B cell (primary cell): ENCODE measurements at regions not wholly inside any gene's neighbourhood (a gene's known extent, or its start where the extent isn't known, plus 50 kb on each side); places are given as distances from the start of the nearest gene placed in this dataset.

ENCODE experiments used
- ATAC-seq: fragments of 200-7000 bp; cut with Tn5 transposase; one replicate; pipeline ENCODE4 v1.10.0; 2021; ENCODE audit warnings: low read depth, mild to moderate bottlenecking, moderate number of reproducible peaks, moderate library complexity
- CTCF ChIA-PET: fragments of 350-600 bp; sonication (Branson Sonifier 250); formaldehyde crosslinking; loops from one replicate; lab custom pipeline; 2021; ENCODE audit warnings: antibody characterized with exemption, inconsistent platforms; lab: Charles Lee
- POLR2A ChIA-PET: fragments of 350-600 bp; sonication (Branson Sonifier 250); formaldehyde crosslinking; loops from one replicate; lab custom pipeline; 2021; ENCODE audit warnings: antibody characterized with exemption; lab: Charles Lee
- DNase-seq: peaks from one replicate; pipeline ENCODE4 v3.0.0; 2013
- H2AFZ ChIP-seq: 2 replicates; pipeline ENCODE4 v1.6.1; 2012; ENCODE audit warnings: mild to moderate bottlenecking, low read depth, low read length; ENCODE audit not compliant: insufficient read depth, poor library complexity, severe bottlenecking
- H3K27ac ChIP-seq, 2 donors: 1 replicate in 1 of 2; 2 replicates in 1 of 2; pipeline ENCODE4 v1.5.1; 2012 to 2013; ENCODE audit warnings: low read length in 2 of 2, mild to moderate bottlenecking in 2 of 2, moderate library complexity in 1 of 2
- H3K27me3 ChIP-seq, 4 experiments: fragments of 200-600 bp in 1 of 4; sonication (generic) in 1 of 4; replicated peaks in 1 of 4; 1 replicate in 2 of 4; 2 replicates in 2 of 4; pipeline versions ENCODE4 v1.6.1 to v1.7.0; 2013 to 2016; ENCODE audit warnings: low read length in 3 of 4, mild to moderate bottlenecking in 2 of 4, mixed read lengths in 1 of 4, moderate library complexity in 1 of 4; ENCODE audit not compliant: insufficient read depth in 4 of 4, control insufficient read depth in 3 of 4; ENCODE audit errors: control extremely low read depth in 1 of 4
- H3K36me3 ChIP-seq, 2 experiments: replicated peaks in 1 of 2; 1 replicate in 1 of 2; 2 replicates in 1 of 2; pipeline versions ENCODE4 v1.6.1 to v1.7.1; 2013; ENCODE audit warnings: low read length in 1 of 2; ENCODE audit not compliant: insufficient read depth in 2 of 2, control insufficient read depth in 1 of 2; ENCODE audit errors: control extremely low read depth in 1 of 2, extremely low read depth in 1 of 2
- H3K4me1 ChIP-seq, 2 donors: fragments of 200-600 bp in 1 of 2; sonication (generic) in 1 of 2; 1 replicate in 1 of 2; 2 replicates in 1 of 2; pipeline versions ENCODE4 v1.5.1 to v1.6.1; 2013 to 2017; ENCODE audit warnings: low read length in 2 of 2; ENCODE audit not compliant: control insufficient read depth in 2 of 2, insufficient read depth in 2 of 2
- H3K4me2 ChIP-seq: replicated peaks from 2 replicates; pipeline ENCODE3; 2012; ENCODE audit warnings: mild to moderate bottlenecking, low read depth, low read length; ENCODE audit not compliant: poor library complexity, severe bottlenecking
- H3K4me3 ChIP-seq, 5 experiments: fragments of 200-600 bp in 1 of 5; sonication (generic) in 1 of 5; 1 replicate in 3 of 5; 2 replicates in 2 of 5; pipeline versions ENCODE4 v1.5.1 to v1.7.0; 2011 to 2016; ENCODE audit warnings: low read length in 4 of 5, mild to moderate bottlenecking in 4 of 5, low read depth in 2 of 5, control low read depth in 1 of 5, moderate library complexity in 1 of 5; ENCODE audit not compliant: insufficient read depth in 1 of 5; ENCODE audit errors: control extremely low read depth in 1 of 5, extremely low read depth in 1 of 5
- H3K79me2 ChIP-seq: fragments of 200-600 bp; sonication (generic); one replicate; pipeline ENCODE4 v1.6.0; 2016; ENCODE audit warnings: low read length; ENCODE audit not compliant: control insufficient read depth, insufficient read depth
- H3K9ac ChIP-seq: fragments of 200-600 bp; sonication (generic); 2 replicates; pipeline ENCODE4 v1.6.1; 2017; ENCODE audit warnings: mild to moderate bottlenecking, low read length, moderate library complexity
- H3K9me3 ChIP-seq, 3 donors: one replicate each; pipeline versions ENCODE4 v1.6.1 to v1.7.1; 2013; ENCODE audit warnings: low read length in 2 of 3; ENCODE audit not compliant: control insufficient read depth in 2 of 3, insufficient read depth in 1 of 3; ENCODE audit errors: control extremely low read depth in 1 of 3
- H4K20me1 ChIP-seq: 2 replicates; pipeline ENCODE4 v1.6.0; 2012; ENCODE audit warnings: mild to moderate bottlenecking, low read length; ENCODE audit not compliant: insufficient read depth, control insufficient read depth, poor library complexity, severe bottlenecking
- H3K27ac Mint-ChIP-seq: one replicate; pipeline ENCODE4 v1.8.0; 2021; ENCODE audit warnings: mixed read lengths
- H3K27me3 Mint-ChIP-seq: one replicate; pipeline ENCODE4 v1.8.0; 2021; ENCODE audit warnings: mixed read lengths
- H3K4me1 Mint-ChIP-seq: one replicate; pipeline ENCODE4 v1.8.0; 2021; ENCODE audit warnings: mixed read lengths
- H3K4me3 Mint-ChIP-seq: one replicate; pipeline ENCODE4 v1.8.0; 2021; ENCODE audit warnings: mixed read lengths
- H3K9me3 Mint-ChIP-seq: one replicate; pipeline ENCODE4 v1.8.0; 2022; ENCODE audit warnings: mixed read lengths; ENCODE audit not compliant: insufficient read depth
- CTCF ChIP-seq: fragments of 200-600 bp; IDR thresholded peaks from one replicate; pipeline ENCODE4 v1.8.0; 2022; ENCODE audit warnings: antibody characterized with exemption, mild to moderate bottlenecking
- EZH2 ChIP-seq: IDR thresholded peaks from 2 replicates; pipeline ENCODE4 v1.6.1; 2012; ENCODE audit warnings: borderline replicate concordance, low read depth, mild to moderate bottlenecking, moderate library complexity, low read length; ENCODE audit not compliant: insufficient read depth, poor library complexity, severe bottlenecking
- WGBS: methylation state at CpG from one replicate; pipeline ENCODE4 v1.1.5; 2013; ENCODE audit warnings: missing lambda C conversion rate; ENCODE audit not compliant: insufficient coverage; 5-methylcytosine and 5-hydroxymethylcytosine counted together
- intact Hi-C: fragments of 100-400 bp; cut with micrococcal nuclease; formaldehyde crosslinking; loops from one replicate; pipeline ENCODE4 v1.10.0; 2022

GRCh38 chr2:103945083-103945482, 908.8 kb upstream of the POU3F3 start:
- ATAC-seq: no peak
- Histone ChIP-seq H3K4me1 (no peaks in the 10 kb centered on the region), H4K20me1 (no peaks in the 10 kb centered on the region), H3K9me3 (peaks cover 0 to 1% (median 0%) of the 10 kb centered on the region in 3 donors), H2AFZ (no peak overlapping the region), H3K27me3 (no peaks in the 10 kb centered on the region), H3K9ac (no peak overlapping the region), H3K79me2 (no peaks in the 10 kb centered on the region), H3K27ac (no peak overlapping the region), H3K4me2 (no peak overlapping the region), H3K36me3 (no peaks in the 10 kb centered on the region), H3K4me3 (no peak overlapping the region)
- Mint-ChIP-seq H3K27me3 (no peaks in the 10 kb centered on the region), H3K4me3 (no peak overlapping the region), H3K4me1 (no peaks in the 10 kb centered on the region), H3K27ac (no peak overlapping the region), H3K9me3 (no peaks in the 10 kb centered on the region)
- no peak for TF ChIP-seq EZH2
- no CpG with 5 or more reads among the region's 2 CpGs for WGBS
- POLR2A ChIA-PET: no interaction called here
- DNase-seq: no peak
- CTCF ChIA-PET: no interaction called here
- intact Hi-C loops: no loop called here

- intact Hi-C loops: no loop called here
- Histone ChIP-seq H3K36me3 (no peaks in the 10 kb centered on the region), H3K27ac (no peak overlapping the region), H3K4me1 (no peaks in the 10 kb centered on the region), H3K4me2 (no peak overlapping the region), H3K79me2 (no peaks in the 10 kb centered on the region), H3K9me3 (peaks cover 0 to 4% (median 0%) of the 10 kb centered on the region in 3 donors), H3K4me3 (no peak overlapping the region), H3K9ac (no peak overlapping the region), H3K27me3 (no peaks in the 10 kb centered on the region), H2AFZ (no peak overlapping the region), H4K20me1 (no peaks in the 10 kb centered on the region)
- ChIA-PET POLR2A (no interaction called here), CTCF (no interaction called here)
- ATAC-seq (no peak), DNase-seq (no peak)
- Mint-ChIP-seq H3K27ac (no peak overlapping the region), H3K27me3 (no peaks in the 10 kb centered on the region), H3K4me3 (no peak overlapping the region), H3K9me3 (no peaks in the 10 kb centered on the region), H3K4me1 (no peaks in the 10 kb centered on the region)
- TF ChIP-seq CTCF (no peak), EZH2 (no peak)
- 0% methylated on average over 4 of the region's 9 CpGs for WGBS
Measured at GRCh38 chr2:103959174-103960128, 894.5 kb upstream of the POU3F3 start.
